Transverse colon (tissue), 4 donors: ENCODE measurements at regions not wholly inside any gene's neighbourhood (a gene's known extent, or its start where the extent isn't known, plus 50 kb on each side); places are given as distances from the start of the nearest gene placed in this dataset.

Experiments
- EP300 ChIP-seq: sonication (generic); formaldehyde crosslinking; IDR thresholded peaks from one replicate; pipeline ENCODE4 v1.6.1; 2017; ENCODE audit warnings: antibody characterized with exemption, low read depth
- POLR2A ChIP-seq: fragments of 450-650 bp; IDR thresholded peaks from one replicate; pipeline ENCODE4 v1.6.1; 2016; ENCODE audit warnings: antibody characterized with exemption, mild to moderate bottlenecking, moderate library complexity
- POLR2AphosphoS5 ChIP-seq, 3 donors: sonication (generic); formaldehyde crosslinking; IDR thresholded peaks; one replicate each; pipeline ENCODE4 v1.6.1; 2016; ENCODE audit warnings: antibody characterized with exemption in 3 of 3
- TF ChIP-seq, protein P1 (sequence below), 5 experiments: fragments of 200-600 bp in 3 of 5; fragments of 450-650 bp in 2 of 5; sonication (generic) in 3 of 5; IDR thresholded peaks; 1 replicate in 2 of 5; 2 replicates in 3 of 5; pipeline ENCODE4 v1.5.1; 2016 to 2017; ENCODE audit warnings: antibody characterized with exemption in 5 of 5, inconsistent platforms in 3 of 5, mild to moderate bottlenecking in 2 of 5, moderate library complexity in 1 of 5

DNA sequence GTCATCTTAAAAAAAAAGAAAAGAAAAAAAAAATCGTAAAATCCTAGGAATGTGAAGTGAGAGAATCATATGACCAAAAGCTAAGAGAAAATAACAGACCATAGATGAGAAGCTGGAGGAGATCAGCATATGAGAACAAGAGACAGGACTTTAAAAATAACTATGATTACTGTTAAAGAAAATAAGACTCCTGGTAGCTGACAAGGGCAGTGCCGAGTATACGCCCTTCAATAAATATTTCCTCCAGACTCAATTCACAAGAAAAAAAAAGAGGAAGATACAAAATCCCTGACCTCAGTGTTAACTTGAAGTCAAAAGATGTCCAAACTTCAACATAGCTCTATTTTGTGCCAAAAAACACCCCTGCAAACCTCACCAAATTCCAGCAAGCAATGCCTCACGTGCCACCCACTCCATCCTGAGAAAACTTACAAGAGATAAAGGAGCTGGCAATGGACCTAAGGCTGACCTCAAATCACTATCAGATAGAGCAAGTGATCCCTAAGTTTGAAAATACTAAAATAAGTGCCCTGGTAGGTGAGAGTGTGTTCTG lies 817.2 kb downstream of the SOCS6 start:
- TF ChIP-seq, protein P1, sequence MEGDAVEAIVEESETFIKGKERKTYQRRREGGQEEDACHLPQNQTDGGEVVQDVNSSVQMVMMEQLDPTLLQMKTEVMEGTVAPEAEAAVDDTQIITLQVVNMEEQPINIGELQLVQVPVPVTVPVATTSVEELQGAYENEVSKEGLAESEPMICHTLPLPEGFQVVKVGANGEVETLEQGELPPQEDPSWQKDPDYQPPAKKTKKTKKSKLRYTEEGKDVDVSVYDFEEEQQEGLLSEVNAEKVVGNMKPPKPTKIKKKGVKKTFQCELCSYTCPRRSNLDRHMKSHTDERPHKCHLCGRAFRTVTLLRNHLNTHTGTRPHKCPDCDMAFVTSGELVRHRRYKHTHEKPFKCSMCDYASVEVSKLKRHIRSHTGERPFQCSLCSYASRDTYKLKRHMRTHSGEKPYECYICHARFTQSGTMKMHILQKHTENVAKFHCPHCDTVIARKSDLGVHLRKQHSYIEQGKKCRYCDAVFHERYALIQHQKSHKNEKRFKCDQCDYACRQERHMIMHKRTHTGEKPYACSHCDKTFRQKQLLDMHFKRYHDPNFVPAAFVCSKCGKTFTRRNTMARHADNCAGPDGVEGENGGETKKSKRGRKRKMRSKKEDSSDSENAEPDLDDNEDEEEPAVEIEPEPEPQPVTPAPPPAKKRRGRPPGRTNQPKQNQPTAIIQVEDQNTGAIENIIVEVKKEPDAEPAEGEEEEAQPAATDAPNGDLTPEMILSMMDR (IDR thresholded peaks at IDR 0.05) = no peak
- TF ChIP-seq POLR2A = no peak
- TF ChIP-seq EP300 = no peak
- TF ChIP-seq POLR2AphosphoS5 (IDR thresholded peaks at IDR 0.05) = no peak
